ENCODE measurements at regions not wholly inside any gene's neighbourhood (a gene's known extent, or its start where the extent isn't known, plus 50 kb on each side); places are given as distances from the start of the nearest gene placed in this dataset.
A peak's percentile ranks its signal among the peaks of the same experiment; 100 is the strongest.

- peak overlapping the region in 2 of 4 donors; percentile 31 to 50 for H3K27ac ChIP-seq
- H3K9me3 ChIP-seq: no peaks in the 10 kb centered on the region
- DNase-seq: peak in 2 of 3 donors; percentile 42 to 44
- H3K36me3 ChIP-seq: no peaks in the 10 kb centered on the region
- H3K4me3 ChIP-seq: no peak overlapping the region
- TF ChIP-seq CTCF (IDR thresholded peaks at IDR 0.05) (no peak), POLR2A (IDR thresholded peaks at IDR 0.05) (no peak)
- H3K4me1 ChIP-seq: peaks cover 0 to 8% (median 0%) of the 10 kb centered on the region in 4 donors
- no peaks in the 10 kb centered on the region for H3K27me3 ChIP-seq
These were observed 80.4 kb upstream of the DIO3 start for GRCh38 chr14:101480747-101481530.

- Histone ChIP-seq H3K36me3 (no peaks in the 10 kb centered on the region), H3K27ac (peak overlapping the region in 1 of 4 donors; percentile 50), H3K9me3 (no peaks in the 10 kb centered on the region), H3K4me1 (peaks cover 0 to 2% (median 0%) of the 10 kb centered on the region in 4 donors), H3K27me3 (no peaks in the 10 kb centered on the region), H3K4me3 (no peak overlapping the region)
- DNase-seq: peak in 2 of 3 donors; percentile 16 to 32
- no peak for TF ChIP-seq POLR2A (IDR thresholded peaks at IDR 0.05)
- TF ChIP-seq CTCF (IDR thresholded peaks at IDR 0.05): no peak
These were observed 79.7 kb upstream of the DIO3 start for GRCh38 chr14:101481557-101481956.

GRCh38 chr14:101482066-101482465 is 79.2 kb upstream of the DIO3 start:
- DNase-seq: no peak
- no peaks in the 10 kb centered on the region for H3K9me3 ChIP-seq
- no peaks in the 10 kb centered on the region for H3K36me3 ChIP-seq
- no peak overlapping the region for H3K4me3 ChIP-seq
- TF ChIP-seq POLR2A (IDR thresholded peaks at IDR 0.05): no peak
- TF ChIP-seq CTCF (IDR thresholded peaks at IDR 0.05): no peak
- H3K4me1 ChIP-seq: no peaks in the 10 kb centered on the region
- no peaks in the 10 kb centered on the region for H3K27me3 ChIP-seq
- no peak overlapping the region for H3K27ac ChIP-seq

GRCh38 chr14:101483829-101484228 is 77.5 kb upstream of the DIO3 start:
- Histone ChIP-seq H3K36me3 (no peaks in the 10 kb centered on the region), H3K27ac (no peak overlapping the region), H3K4me1 (no peaks in the 10 kb centered on the region), H3K9me3 (no peaks in the 10 kb centered on the region), H3K27me3 (no peaks in the 10 kb centered on the region), H3K4me3 (no peak overlapping the region)
- DNase-seq: no peak
- TF ChIP-seq CTCF (IDR thresholded peaks at IDR 0.05): no peak
- no peak for TF ChIP-seq POLR2A (IDR thresholded peaks at IDR 0.05)

GRCh38 chr14:101489092-101489760 is 72.1 kb upstream of the DIO3 start:
- TF ChIP-seq POLR2A (IDR thresholded peaks at IDR 0.05) (no peak), CTCF (IDR thresholded peaks at IDR 0.05) (no peak)
- H3K36me3 ChIP-seq: no peaks in the 10 kb centered on the region
- H3K27ac ChIP-seq: no peak overlapping the region
- no peaks in the 10 kb centered on the region for H3K9me3 ChIP-seq
- H3K27me3 ChIP-seq: no peaks in the 10 kb centered on the region
- DNase-seq: no peak
- no peak overlapping the region for H3K4me3 ChIP-seq
- H3K4me1 ChIP-seq: no peaks in the 10 kb centered on the region
